Nephron progenitor cell (in vitro differentiated cells): ENCODE measurements at regions not wholly inside any gene's neighbourhood (a gene's known extent, or its start where the extent isn't known, plus 50 kb on each side); places are given as distances from the start of the nearest gene placed in this dataset.
"Not testable (repeated sequence)": the region's sequence is repeated elsewhere in the genome, so short reads cannot be mapped to it uniquely, and the experiment has no call there.

ENCODE experiments used
- DNase-seq: peaks from one replicate; pipeline ENCODE4 v3.0.0; 2021
- H3K27ac Mint-ChIP-seq: 2 replicates; pipeline ENCODE4 v1.8.0; 2021; ENCODE audit warnings: mild to moderate bottlenecking, moderate library complexity, mixed read lengths
- H3K27me3 Mint-ChIP-seq: 2 replicates; pipeline ENCODE4 v1.8.0; 2021; ENCODE audit warnings: mild to moderate bottlenecking, low read depth, mixed read lengths; ENCODE audit not compliant: poor library complexity
- H3K36me3 Mint-ChIP-seq: 2 replicates; pipeline ENCODE4 v1.8.0; 2021; ENCODE audit warnings: low read depth, mixed read lengths
- H3K4me1 Mint-ChIP-seq: 2 replicates; pipeline ENCODE4 v1.8.0; 2021; ENCODE audit warnings: mixed read lengths
- H3K4me3 Mint-ChIP-seq: 2 replicates; pipeline ENCODE4 v1.8.0; 2021; ENCODE audit warnings: mild to moderate bottlenecking, moderate library complexity, mixed read lengths
- H3K9me3 Mint-ChIP-seq: 2 replicates; pipeline ENCODE4 v1.8.0; 2021; ENCODE audit warnings: mild to moderate bottlenecking, moderate library complexity, mixed read lengths
- CTCF ChIP-seq: fragments of 200-600 bp; sonication (generic); IDR thresholded peaks from 2 replicates; pipeline ENCODE4 v1.5.0; 2021; ENCODE audit warnings: antibody characterized with exemption

- H3K4me1 Mint-ChIP-seq = peaks cover 32% of the 10 kb centered on the region
- not testable (repeated sequence) for H3K9me3 Mint-ChIP-seq, H3K27ac Mint-ChIP-seq, H3K36me3 Mint-ChIP-seq, DNase-seq
- H3K4me3 Mint-ChIP-seq = peak overlapping the region; percentile 73
- peaks cover 35% of the 10 kb centered on the region for H3K27me3 Mint-ChIP-seq
Observed at GRCh38 chr1:211890091-211890995, 59.8 kb upstream of the LPGAT1 start.

GRCh38 chr1:211889307-211890090 lies 58.9 kb upstream of the LPGAT1 start:
- H3K9me3 Mint-ChIP-seq, H3K36me3 Mint-ChIP-seq, H3K27ac Mint-ChIP-seq: not testable (repeated sequence)
- Mint-ChIP-seq H3K4me1 (peaks cover 41% of the 10 kb centered on the region), H3K27me3 (peaks cover 39% of the 10 kb centered on the region), H3K4me3 (peak overlapping the region; percentile 83)
- peak; percentile 70 for DNase-seq

GRCh38 chr1:211886551-211886950 lies 56.0 kb upstream of the LPGAT1 start:
- no peak for DNase-seq
- TF ChIP-seq CTCF = no peak
- peaks cover 37% of the 10 kb centered on the region for H3K27me3 Mint-ChIP-seq
- no peaks in the 10 kb centered on the region for H3K36me3 Mint-ChIP-seq
- H3K4me3 Mint-ChIP-seq = no peak overlapping the region
- no peak overlapping the region for H3K27ac Mint-ChIP-seq
- H3K4me1 Mint-ChIP-seq = peaks cover 41% of the 10 kb centered on the region
- H3K9me3 Mint-ChIP-seq = peaks cover 17% of the 10 kb centered on the region

GRCh38 chr1:211885747-211886522 lies 55.4 kb upstream of the LPGAT1 start:
- Mint-ChIP-seq H3K36me3 (no peaks in the 10 kb centered on the region), H3K9me3 (peaks cover 23% of the 10 kb centered on the region), H3K4me1 (peaks cover 41% of the 10 kb centered on the region), H3K27ac (peak overlapping the region; percentile 73), H3K27me3 (peaks cover 31% of the 10 kb centered on the region), H3K4me3 (peak overlapping the region; percentile 37)
- TF ChIP-seq CTCF = no peak
- peak; percentile 21 for DNase-seq

- TF ChIP-seq CTCF = no peak
- no peak overlapping the region for H3K4me3 Mint-ChIP-seq
- H3K27ac Mint-ChIP-seq = no peak overlapping the region
- H3K4me1 Mint-ChIP-seq = peaks cover 30% of the 10 kb centered on the region
- H3K36me3 Mint-ChIP-seq = no peaks in the 10 kb centered on the region
- peaks cover 17% of the 10 kb centered on the region for H3K27me3 Mint-ChIP-seq
- peaks cover 25% of the 10 kb centered on the region for H3K9me3 Mint-ChIP-seq
- no peak for DNase-seq
Observed at GRCh38 chr1:211882381-211883004, 51.9 kb upstream of the LPGAT1 start.
